PC-3 (cell line): ENCODE measurements at regions not wholly inside any gene's neighbourhood (a gene's known extent, or its start where the extent isn't known, plus 50 kb on each side); places are given as distances from the start of the nearest gene placed in this dataset.

Experiments used
- CTCF ChIP-seq: fragments of 300-600 bp; sonication (generic); conservative IDR thresholded peaks from 2 replicates; pipeline ENCODE4 v1.5.1; 2017; ENCODE audit warnings: antibody characterized with exemption, low read depth, mild to moderate bottlenecking, low read length
- EZH2 ChIP-seq: fragments of 300-600 bp; sonication (generic); IDR thresholded peaks from one replicate; pipeline ENCODE4 v1.6.1; 2017; ENCODE audit warnings: antibody characterized with exemption, mild to moderate bottlenecking, low read length; ENCODE audit not compliant: unreplicated experiment

GRCh38 chr3:102329561-102329960, 105.3 kb upstream of the ZPLD1 start:
- TF ChIP-seq CTCF (no peak), EZH2 (no peak)
